DOHH2 (cell line): ENCODE measurements at regions not wholly inside any gene's neighbourhood (a gene's known extent, or its start where the extent isn't known, plus 50 kb on each side); places are given as distances from the start of the nearest gene placed in this dataset.

ENCODE experiments used
- EZH2phosphoT487 ChIP-seq: fragments of 200-600 bp; sonication (generic); IDR thresholded peaks from 2 replicates; pipeline ENCODE4 v1.6.1; 2017; ENCODE audit warnings: borderline replicate concordance, mild to moderate bottlenecking, antibody characterized with exemption, low read length, moderate library complexity, mixed read lengths
- TF ChIP-seq, protein P1 (sequence below): fragments of 200-600 bp; sonication (generic); IDR thresholded peaks from one replicate; pipeline ENCODE4 v1.5.1; 2014; ENCODE audit warnings: antibody characterized with exemption, mild to moderate bottlenecking, low read depth, low read length; ENCODE audit not compliant: poor library complexity, severe bottlenecking

DNA sequence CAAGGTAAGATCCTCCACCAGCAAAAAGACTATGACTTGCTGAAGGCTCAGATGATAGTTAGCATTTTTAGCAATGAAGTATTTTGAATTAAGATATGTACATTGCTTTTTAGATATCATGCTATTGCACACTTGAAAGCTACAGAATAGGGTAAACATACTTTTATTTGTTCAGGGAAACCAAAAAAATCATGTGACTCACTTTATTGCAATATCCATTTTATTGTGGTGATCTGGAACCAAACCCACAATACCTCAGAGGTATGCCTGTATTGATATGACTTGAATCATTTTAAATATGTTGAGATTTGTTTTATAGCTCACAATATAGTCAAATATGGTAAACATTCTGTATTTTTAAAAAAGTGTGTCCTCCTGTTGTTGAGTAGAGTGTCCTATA is 96.1 kb downstream of the DIO3 start:
- TF ChIP-seq, protein P1, sequence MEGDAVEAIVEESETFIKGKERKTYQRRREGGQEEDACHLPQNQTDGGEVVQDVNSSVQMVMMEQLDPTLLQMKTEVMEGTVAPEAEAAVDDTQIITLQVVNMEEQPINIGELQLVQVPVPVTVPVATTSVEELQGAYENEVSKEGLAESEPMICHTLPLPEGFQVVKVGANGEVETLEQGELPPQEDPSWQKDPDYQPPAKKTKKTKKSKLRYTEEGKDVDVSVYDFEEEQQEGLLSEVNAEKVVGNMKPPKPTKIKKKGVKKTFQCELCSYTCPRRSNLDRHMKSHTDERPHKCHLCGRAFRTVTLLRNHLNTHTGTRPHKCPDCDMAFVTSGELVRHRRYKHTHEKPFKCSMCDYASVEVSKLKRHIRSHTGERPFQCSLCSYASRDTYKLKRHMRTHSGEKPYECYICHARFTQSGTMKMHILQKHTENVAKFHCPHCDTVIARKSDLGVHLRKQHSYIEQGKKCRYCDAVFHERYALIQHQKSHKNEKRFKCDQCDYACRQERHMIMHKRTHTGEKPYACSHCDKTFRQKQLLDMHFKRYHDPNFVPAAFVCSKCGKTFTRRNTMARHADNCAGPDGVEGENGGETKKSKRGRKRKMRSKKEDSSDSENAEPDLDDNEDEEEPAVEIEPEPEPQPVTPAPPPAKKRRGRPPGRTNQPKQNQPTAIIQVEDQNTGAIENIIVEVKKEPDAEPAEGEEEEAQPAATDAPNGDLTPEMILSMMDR: no peak
- TF ChIP-seq EZH2phosphoT487: no peak
